SU-DHL-6 (cell line): ENCODE measurements at regions not wholly inside any gene's neighbourhood (a gene's known extent, or its start where the extent isn't known, plus 50 kb on each side); places are given as distances from the start of the nearest gene placed in this dataset.
"Not testable (repeated sequence)": the region's sequence is repeated elsewhere in the genome, so short reads cannot be mapped to it uniquely, and the experiment has no call there.

Experiments used
- H2AFZ ChIP-seq: fragments of 200-600 bp; sonication (generic); 2 replicates; pipeline ENCODE4 v1.6.1; 2014; ENCODE audit warnings: low read depth, mild to moderate bottlenecking, moderate library complexity, mixed read lengths, antibody characterized with exemption, low read length; ENCODE audit not compliant: severe bottlenecking
- H3F3A ChIP-seq: fragments of 200-600 bp; shearing (Covaris generic); 2 replicates; pipeline ENCODE4 v1.6.0; 2016; ENCODE audit warnings: antibody characterized with exemption, mild to moderate bottlenecking; ENCODE audit not compliant: insufficient read depth
- H3K27ac ChIP-seq: fragments of 200-600 bp; sonication (generic); 2 replicates; pipeline ENCODE4 v1.5.1; 2016; ENCODE audit warnings: low read depth, mild to moderate bottlenecking, low read length, moderate library complexity, mixed read lengths
- H3K27me3 ChIP-seq: fragments of 200-600 bp; sonication (generic), shearing (Covaris generic); 2 replicates; pipeline ENCODE4 v1.6.0; 2014; ENCODE audit warnings: mild to moderate bottlenecking, low read length
- H3K36me3 ChIP-seq: fragments of 200-600 bp; sonication (generic); 2 replicates; pipeline ENCODE4 v1.6.1; 2014; ENCODE audit warnings: mild to moderate bottlenecking, low read length, mixed read lengths
- H3K4me2 ChIP-seq: fragments of 300-600, 200-600 bp; shearing (Covaris generic), sonication (generic); 2 replicates; pipeline ENCODE4 v1.6.0; 2014; ENCODE audit warnings: low read length, low read depth, mild to moderate bottlenecking; ENCODE audit not compliant: poor library complexity, severe bottlenecking
- H3K4me3 ChIP-seq: fragments of 200-600 bp; sonication (generic); 2 replicates; pipeline ENCODE4 v1.5.1; 2014; ENCODE audit warnings: antibody characterized with exemption, low read length, mild to moderate bottlenecking, mixed read lengths; ENCODE audit not compliant: insufficient read depth, poor library complexity, severe bottlenecking
- H3K79me2 ChIP-seq: fragments of 200-600 bp; sonication (generic); 2 replicates; pipeline ENCODE4 v1.6.1; 2014; ENCODE audit warnings: mild to moderate bottlenecking, low read length, moderate library complexity; ENCODE audit not compliant: insufficient read depth
- H3K9ac ChIP-seq: fragments of 200-600 bp; sonication (generic); 2 replicates; pipeline ENCODE4 v1.7.0; 2014; ENCODE audit warnings: mild to moderate bottlenecking, low read length
- H3K9me2 ChIP-seq: fragments of 200-600 bp; sonication (generic); replicated peaks from 2 replicates; pipeline ENCODE4 v1.6.1; 2014; ENCODE audit warnings: low read length; ENCODE audit not compliant: insufficient read depth
- H3K9me3 ChIP-seq: fragments of 200-600 bp; sonication (generic); 2 replicates; pipeline ENCODE4 v1.6.1; 2014; ENCODE audit warnings: low read length, mixed read lengths; ENCODE audit not compliant: insufficient read depth
- H4K20me1 ChIP-seq: fragments of 200-600 bp; sonication (generic); 2 replicates; pipeline ENCODE4 v1.6.1; 2014; ENCODE audit warnings: low read depth, mild to moderate bottlenecking, antibody characterized with exemption, low read length, moderate library complexity, mixed read lengths
- EZH2phosphoT487 ChIP-seq: fragments of 200-600 bp; sonication (generic), shearing (Covaris generic); conservative IDR thresholded peaks from 2 replicates; pipeline ENCODE4 v1.6.1; 2018; ENCODE audit warnings: mild to moderate bottlenecking, antibody characterized with exemption, low read length, moderate library complexity, mixed read lengths
- TF ChIP-seq, protein P1 (sequence below): fragments of 200-600 bp; sonication (generic); IDR thresholded peaks from one replicate; pipeline ENCODE4 v1.5.1; 2017; ENCODE audit warnings: antibody characterized with exemption, mild to moderate bottlenecking, low read length, moderate library complexity; ENCODE audit not compliant: insufficient read depth, poor library complexity, severe bottlenecking

DNA sequence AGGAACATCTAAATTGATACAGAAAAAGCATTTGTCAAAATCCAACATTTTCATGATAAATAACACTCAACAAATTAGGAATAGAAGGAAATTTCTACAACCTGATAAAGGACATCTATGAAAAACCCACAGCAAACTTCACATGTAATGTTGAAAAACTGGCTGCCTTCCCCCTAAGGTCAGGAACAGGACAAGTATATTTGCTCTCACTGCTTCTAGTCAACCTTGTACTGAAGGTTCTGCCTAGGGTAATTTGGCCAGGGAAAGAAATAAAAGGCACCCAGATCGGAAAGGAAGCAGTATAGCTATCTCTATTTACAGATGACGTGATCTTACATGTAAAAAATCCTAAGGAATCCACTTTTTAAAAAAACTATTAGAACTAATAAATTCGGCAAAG is 97.1 kb upstream of the USP9X start:
- Histone ChIP-seq H3F3A (no peaks in the 10 kb centered on the region), H3K9me2 (no peaks in the 10 kb centered on the region), H2AFZ (no peak overlapping the region), H3K9ac (no peak overlapping the region), H3K4me2 (no peak overlapping the region), H3K79me2 (no peaks in the 10 kb centered on the region), H3K9me3 (no peaks in the 10 kb centered on the region), H4K20me1 (no peaks in the 10 kb centered on the region), H3K27ac (no peak overlapping the region), H3K4me3 (no peak overlapping the region), H3K27me3 (no peaks in the 10 kb centered on the region), H3K36me3 (no peaks in the 10 kb centered on the region)
- TF ChIP-seq EZH2phosphoT487 = no peak
- TF ChIP-seq, protein P1, sequence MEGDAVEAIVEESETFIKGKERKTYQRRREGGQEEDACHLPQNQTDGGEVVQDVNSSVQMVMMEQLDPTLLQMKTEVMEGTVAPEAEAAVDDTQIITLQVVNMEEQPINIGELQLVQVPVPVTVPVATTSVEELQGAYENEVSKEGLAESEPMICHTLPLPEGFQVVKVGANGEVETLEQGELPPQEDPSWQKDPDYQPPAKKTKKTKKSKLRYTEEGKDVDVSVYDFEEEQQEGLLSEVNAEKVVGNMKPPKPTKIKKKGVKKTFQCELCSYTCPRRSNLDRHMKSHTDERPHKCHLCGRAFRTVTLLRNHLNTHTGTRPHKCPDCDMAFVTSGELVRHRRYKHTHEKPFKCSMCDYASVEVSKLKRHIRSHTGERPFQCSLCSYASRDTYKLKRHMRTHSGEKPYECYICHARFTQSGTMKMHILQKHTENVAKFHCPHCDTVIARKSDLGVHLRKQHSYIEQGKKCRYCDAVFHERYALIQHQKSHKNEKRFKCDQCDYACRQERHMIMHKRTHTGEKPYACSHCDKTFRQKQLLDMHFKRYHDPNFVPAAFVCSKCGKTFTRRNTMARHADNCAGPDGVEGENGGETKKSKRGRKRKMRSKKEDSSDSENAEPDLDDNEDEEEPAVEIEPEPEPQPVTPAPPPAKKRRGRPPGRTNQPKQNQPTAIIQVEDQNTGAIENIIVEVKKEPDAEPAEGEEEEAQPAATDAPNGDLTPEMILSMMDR = no peak

GRCh38 chrX:40993395-40993794 is 91.8 kb upstream of the USP9X start:
- H3K9me2 ChIP-seq, H3K27me3 ChIP-seq, H3K9me3 ChIP-seq, H3K36me3 ChIP-seq, H2AFZ ChIP-seq, H3K4me3 ChIP-seq, H3K4me2 ChIP-seq, H3K27ac ChIP-seq, H3K79me2 ChIP-seq, H3F3A ChIP-seq, H4K20me1 ChIP-seq, H3K9ac ChIP-seq: not testable (repeated sequence)

DNA sequence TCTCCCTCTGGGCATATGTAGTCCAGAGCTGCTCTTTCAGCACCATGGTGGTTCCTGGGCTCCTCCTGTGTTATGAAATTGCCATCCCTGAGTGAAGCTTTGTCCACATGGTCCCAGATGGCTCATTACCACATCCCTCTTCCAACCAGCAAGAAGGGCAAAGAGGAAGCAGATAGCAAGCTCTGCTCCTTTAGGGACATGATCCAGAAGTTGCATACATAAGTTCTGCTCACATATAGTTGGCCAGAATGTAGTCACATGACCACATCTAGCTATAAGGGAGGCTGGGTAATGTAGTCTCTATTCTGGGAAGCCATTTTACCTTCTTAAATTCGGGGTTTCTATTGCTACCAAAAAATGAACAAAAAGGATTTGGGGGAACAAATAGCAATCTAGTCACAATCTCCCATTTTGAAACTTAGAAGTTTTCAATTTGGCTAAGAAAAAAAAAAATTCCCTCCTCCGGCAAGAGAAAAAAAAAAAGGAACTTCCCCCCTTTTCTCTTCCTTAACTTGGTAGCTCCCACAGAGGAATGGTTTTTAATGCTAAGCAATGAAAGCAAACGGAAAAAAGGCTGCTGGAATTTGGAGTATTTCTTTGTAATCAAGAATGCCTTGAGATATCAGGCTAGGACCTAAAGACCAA is 88.2 kb upstream of the USP9X start:
- Histone ChIP-seq H3K27ac (no peak overlapping the region), H4K20me1 (no peaks in the 10 kb centered on the region), H3K4me2 (peak overlapping the region; percentile 38), H3K9me3 (no peaks in the 10 kb centered on the region), H2AFZ (peak overlapping the region; percentile 85), H3K4me3 (no peak overlapping the region), H3K36me3 (no peaks in the 10 kb centered on the region), H3F3A (no peaks in the 10 kb centered on the region), H3K79me2 (no peaks in the 10 kb centered on the region), H3K27me3 (no peaks in the 10 kb centered on the region), H3K9me2 (no peaks in the 10 kb centered on the region), H3K9ac (no peak overlapping the region)
- TF ChIP-seq, protein P1 = no peak
- TF ChIP-seq EZH2phosphoT487 = no peak

GRCh38 chrX:40998123-40998522 is 87.1 kb upstream of the USP9X start:
- Histone ChIP-seq H3K9me3 (no peaks in the 10 kb centered on the region), H2AFZ (no peak overlapping the region), H3K4me2 (no peak overlapping the region), H3K36me3 (no peaks in the 10 kb centered on the region), H3K79me2 (no peaks in the 10 kb centered on the region), H3K27me3 (no peaks in the 10 kb centered on the region), H3K27ac (no peak overlapping the region), H3K9me2 (no peaks in the 10 kb centered on the region), H3F3A (no peaks in the 10 kb centered on the region), H3K9ac (no peak overlapping the region), H3K4me3 (no peak overlapping the region), H4K20me1 (no peaks in the 10 kb centered on the region)
- no peak for TF ChIP-seq EZH2phosphoT487
- TF ChIP-seq, protein P1 = no peak
